ENCODE measurements at regions not wholly inside any gene's neighbourhood (a gene's known extent, or its start where the extent isn't known, plus 50 kb on each side); places are given as distances from the start of the nearest gene placed in this dataset.

- TF ChIP-seq, protein P1, sequence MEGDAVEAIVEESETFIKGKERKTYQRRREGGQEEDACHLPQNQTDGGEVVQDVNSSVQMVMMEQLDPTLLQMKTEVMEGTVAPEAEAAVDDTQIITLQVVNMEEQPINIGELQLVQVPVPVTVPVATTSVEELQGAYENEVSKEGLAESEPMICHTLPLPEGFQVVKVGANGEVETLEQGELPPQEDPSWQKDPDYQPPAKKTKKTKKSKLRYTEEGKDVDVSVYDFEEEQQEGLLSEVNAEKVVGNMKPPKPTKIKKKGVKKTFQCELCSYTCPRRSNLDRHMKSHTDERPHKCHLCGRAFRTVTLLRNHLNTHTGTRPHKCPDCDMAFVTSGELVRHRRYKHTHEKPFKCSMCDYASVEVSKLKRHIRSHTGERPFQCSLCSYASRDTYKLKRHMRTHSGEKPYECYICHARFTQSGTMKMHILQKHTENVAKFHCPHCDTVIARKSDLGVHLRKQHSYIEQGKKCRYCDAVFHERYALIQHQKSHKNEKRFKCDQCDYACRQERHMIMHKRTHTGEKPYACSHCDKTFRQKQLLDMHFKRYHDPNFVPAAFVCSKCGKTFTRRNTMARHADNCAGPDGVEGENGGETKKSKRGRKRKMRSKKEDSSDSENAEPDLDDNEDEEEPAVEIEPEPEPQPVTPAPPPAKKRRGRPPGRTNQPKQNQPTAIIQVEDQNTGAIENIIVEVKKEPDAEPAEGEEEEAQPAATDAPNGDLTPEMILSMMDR (IDR thresholded peaks at IDR 0.05; ENCODE audit: insufficient read depth, low read depth, low read length, missing control alignments): no peak
- no peak overlapping the region for H3K4me3 ChIP-seq (ENCODE audit: low read depth, low read length)
- no peak for DNase-seq (ENCODE audit: low read depth)
Measured at GRCh38 chr1:87950369-87950768, 621.7 kb downstream of the LMO4 start.

DNA sequence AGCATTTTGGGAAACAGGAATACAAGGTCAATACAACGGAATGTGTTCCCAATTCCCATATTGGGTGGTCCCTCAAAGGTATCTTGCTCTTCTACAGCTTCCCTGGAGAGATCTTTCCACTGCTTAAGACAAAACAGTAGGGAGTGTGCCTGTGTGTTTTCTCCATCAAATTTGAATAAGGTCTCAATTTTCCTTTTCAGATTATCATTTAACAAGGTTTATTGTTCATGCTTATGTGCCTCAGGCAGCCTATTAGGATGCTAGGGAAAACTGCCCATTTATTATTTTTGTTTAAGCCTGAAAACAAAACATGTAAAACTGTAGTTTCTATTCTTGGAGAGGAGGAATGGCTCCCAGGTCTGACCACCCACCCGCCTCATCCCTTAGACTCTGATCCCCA lies 622.7 kb downstream of the LMO4 start:
- no peak for DNase-seq (ENCODE audit: low read depth)
- no peak overlapping the region for H3K4me3 ChIP-seq (ENCODE audit: low read depth, low read length)
- TF ChIP-seq, protein P1 (IDR thresholded peaks at IDR 0.05; ENCODE audit: insufficient read depth, low read depth, low read length, missing control alignments): no peak

DNA sequence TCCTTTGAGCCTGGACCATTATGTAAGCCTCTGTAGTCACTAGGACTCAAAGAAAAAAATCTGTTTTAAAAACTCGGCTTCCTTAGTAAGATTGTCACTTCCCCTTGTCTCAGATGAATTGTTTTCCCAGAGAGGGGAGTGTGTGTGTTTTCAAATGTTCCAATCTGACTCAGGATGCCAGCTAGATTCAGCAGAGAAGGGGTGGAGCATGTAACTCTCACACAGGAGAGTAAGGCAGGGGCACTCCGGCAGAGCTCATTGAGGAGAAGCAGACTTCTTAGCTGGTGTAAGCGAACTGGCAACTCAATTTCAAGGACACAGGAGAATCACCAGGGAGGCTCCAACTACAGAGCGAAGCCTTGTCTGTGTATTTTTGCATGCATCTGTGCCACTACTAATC lies 623.2 kb downstream of the LMO4 start:
- TF ChIP-seq, protein P1 (IDR thresholded peaks at IDR 0.05; ENCODE audit: insufficient read depth, low read depth, low read length, missing control alignments): no peak
- DNase-seq (ENCODE audit: low read depth): no peak
- H3K4me3 ChIP-seq (ENCODE audit: low read depth, low read length): no peak overlapping the region

DNA sequence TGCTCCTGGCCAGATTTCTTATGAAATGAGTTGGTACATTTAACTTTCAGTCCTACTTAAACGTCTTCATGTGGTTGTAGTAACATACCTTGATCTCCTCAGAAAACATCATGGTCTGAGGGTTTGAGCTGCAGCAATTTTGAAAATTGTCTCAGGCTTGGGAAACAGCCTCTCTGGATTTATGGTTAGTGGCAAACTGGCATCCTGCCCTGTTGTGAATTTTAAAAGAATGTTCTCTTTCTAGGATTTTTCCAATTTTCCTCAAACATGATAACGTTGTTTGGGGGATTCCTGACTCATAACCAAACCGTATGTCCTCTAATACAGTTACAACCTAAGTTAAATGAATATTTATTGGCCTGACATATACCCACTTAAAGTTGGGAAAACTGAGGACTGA lies 624.4 kb downstream of the LMO4 start:
- H3K4me3 ChIP-seq (ENCODE audit: low read depth, low read length): no peak overlapping the region
- TF ChIP-seq, protein P1 (IDR thresholded peaks at IDR 0.05; ENCODE audit: insufficient read depth, low read depth, low read length, missing control alignments): no peak
- no peak for DNase-seq (ENCODE audit: low read depth)

GRCh38 chr1:87953732-87954344 lies 625.2 kb downstream of the LMO4 start:
- no peak overlapping the region for H3K4me3 ChIP-seq (ENCODE audit: low read depth, low read length)
- DNase-seq (ENCODE audit: low read depth): peak; percentile 64
- TF ChIP-seq, protein P1 (IDR thresholded peaks at IDR 0.05; ENCODE audit: insufficient read depth, low read depth, low read length, missing control alignments): peak; percentile 69

DNA sequence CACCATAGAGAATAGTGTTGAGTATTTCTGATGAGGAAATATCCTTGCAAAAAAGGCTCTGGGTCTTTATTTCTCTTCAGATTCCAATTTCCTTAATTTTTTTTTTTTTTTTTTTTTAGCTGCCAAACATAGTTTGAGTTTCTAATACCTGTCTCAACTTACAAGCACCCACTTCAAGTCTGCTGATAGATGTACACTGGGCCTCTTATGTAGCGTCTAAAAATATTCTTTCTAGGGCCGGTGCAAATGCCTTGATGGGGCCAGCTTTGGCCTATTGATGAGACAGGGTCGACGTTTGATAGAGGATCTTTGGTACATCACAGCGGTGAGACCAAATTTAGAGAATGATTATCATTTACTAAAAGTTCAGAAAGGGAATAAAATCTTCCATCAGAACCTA lies 626.4 kb downstream of the LMO4 start:
- no peak overlapping the region for H3K4me3 ChIP-seq (ENCODE audit: low read depth, low read length)
- DNase-seq (ENCODE audit: low read depth): no peak
- TF ChIP-seq, protein P1 (IDR thresholded peaks at IDR 0.05; ENCODE audit: insufficient read depth, low read depth, low read length, missing control alignments): no peak

GRCh38 chr1:87956072-87956471 lies 627.4 kb downstream of the LMO4 start:
- TF ChIP-seq, protein P1 (IDR thresholded peaks at IDR 0.05; ENCODE audit: insufficient read depth, low read depth, low read length, missing control alignments): no peak
- no peak for DNase-seq (ENCODE audit: low read depth)
- no peak overlapping the region for H3K4me3 ChIP-seq (ENCODE audit: low read depth, low read length)
